HepG2 (cell line): ENCODE measurements at regions not wholly inside any gene's neighbourhood (a gene's known extent, or its start where the extent isn't known, plus 50 kb on each side); places are given as distances from the start of the nearest gene placed in this dataset.

Source experiments
- POLR2A ChIP-seq, 2 experiments: IDR thresholded peaks; 2 replicates each; pipeline ENCODE4 v1.6.1; 2011; ENCODE audit warnings: low read depth in 2 of 2, low read length in 2 of 2, mild to moderate bottlenecking in 1 of 2, moderate library complexity in 1 of 2; ENCODE audit not compliant: insufficient read depth in 1 of 2
- POLR2AphosphoS5 ChIP-seq: IDR thresholded peaks from 2 replicates; pipeline ENCODE4 v1.6.1; 2012; ENCODE audit warnings: low read depth, low read length

- no peak for TF ChIP-seq POLR2AphosphoS5
- TF ChIP-seq POLR2A (IDR thresholded peaks at IDR 0.05; ENCODE audit: insufficient read depth in 1 of 2, low read depth in 2 of 2, low read length in 2 of 2): no peak
Observed at GRCh38 chr3:14343338-14344112, 58.9 kb upstream of the SLC6A6 start.
